H1 (cell line): ENCODE measurements at regions not wholly inside any gene's neighbourhood (a gene's known extent, or its start where the extent isn't known, plus 50 kb on each side); places are given as distances from the start of the nearest gene placed in this dataset.

Experiments used
- CTCF ChIA-PET: fragments of 300-600 bp; sonication (Branson Sonifier 250); formaldehyde crosslinking; loops from one replicate; lab custom pipeline; 2021; ENCODE audit not compliant: partially characterized antibody; lab: Charles Lee
- POLR2A ChIA-PET: fragments of 300-600 bp; sonication (Branson Sonifier 250); formaldehyde crosslinking; loops from one replicate; lab custom pipeline; 2021; ENCODE audit warnings: inconsistent platforms; ENCODE audit not compliant: partially characterized antibody; lab: Charles Lee
- DNase-seq, 2 experiments: peaks; one replicate each; pipeline versions ENCODE4 v3.0.0 to v3.0.0-alpha.2; 2010 to 2022; ENCODE audit warnings: low spot score in 2 of 2, low read depth in 1 of 2, mixed read lengths in 1 of 2
- FAIRE-seq: peaks from 2 replicates; lab custom pipeline; 2011; peaks lifted over from hg19 to GRCh38; lab: Jason Lieb, UNC
- H2AFZ ChIP-seq: 2 replicates; pipeline ENCODE4 v1.8.1; 2012; ENCODE audit warnings: low read length, inconsistent platforms
- H2AK5ac ChIP-seq: 2 replicates; pipeline ENCODE4 v1.6.1; 2013; ENCODE audit warnings: low read depth, low read length
- H2BK120ac ChIP-seq: replicated peaks from 2 replicates; pipeline ENCODE3; 2013; ENCODE audit warnings: low read depth, low read length, inconsistent platforms
- H2BK12ac ChIP-seq: 2 replicates; pipeline ENCODE4 v1.6.1; 2013; ENCODE audit warnings: low read depth, low read length
- H2BK15ac ChIP-seq: 2 replicates; pipeline ENCODE4 v1.6.1; 2013; ENCODE audit warnings: low read length
- H2BK20ac ChIP-seq: 2 replicates; pipeline ENCODE4 v1.6.1; 2013; ENCODE audit warnings: low read length
- H2BK5ac ChIP-seq: 2 replicates; pipeline ENCODE4 v1.6.1; 2013; ENCODE audit warnings: low read depth, low read length
- H3K14ac ChIP-seq: 2 replicates; pipeline ENCODE4 v1.6.1; 2013; ENCODE audit warnings: inconsistent platforms; ENCODE audit not compliant: insufficient read length
- H3K18ac ChIP-seq: 2 replicates; pipeline ENCODE4 v1.6.1; 2013; ENCODE audit warnings: low read length; ENCODE audit errors: extremely low read depth
- H3K23ac ChIP-seq: 2 replicates; pipeline ENCODE4 v1.6.1; 2013; ENCODE audit warnings: inconsistent platforms; ENCODE audit not compliant: insufficient read length
- H3K23me2 ChIP-seq: 2 replicates; pipeline ENCODE4 v1.6.1; 2013; ENCODE audit warnings: low read depth, low read length
- H3K27ac ChIP-seq: 2 replicates; pipeline ENCODE4 v1.6.1; 2011; ENCODE audit warnings: low read depth, low read length, inconsistent platforms
- H3K27me3 ChIP-seq, 4 experiments: replicated peaks in 1 of 4; 1 replicate in 1 of 4; 2 replicates in 3 of 4; pipeline versions ENCODE4 v1.6.1 to v1.8.1; 2011 to 2013; ENCODE audit warnings: low read length in 3 of 4, mild to moderate bottlenecking in 3 of 4, inconsistent platforms in 2 of 4, mixed read lengths in 2 of 4, moderate library complexity in 1 of 4; ENCODE audit not compliant: control insufficient read depth in 3 of 4, insufficient read depth in 3 of 4; ENCODE audit errors: extremely low read depth in 1 of 4
- H3K36me3 ChIP-seq, 4 experiments: 2 replicates each; pipeline versions ENCODE4 v1.6.1 to v1.8.1; 2011 to 2013; ENCODE audit warnings: mild to moderate bottlenecking in 4 of 4, low read length in 3 of 4, moderate library complexity in 2 of 4, control low read depth in 1 of 4, inconsistent platforms in 1 of 4; ENCODE audit not compliant: insufficient read depth in 4 of 4, control insufficient read depth in 2 of 4
- H3K4ac ChIP-seq: replicated peaks from 2 replicates; pipeline ENCODE3; 2013; ENCODE audit warnings: low read length, low read depth, mixed read lengths, inconsistent platforms; ENCODE audit not compliant: insufficient read length
- H3K4me1 ChIP-seq, 4 experiments: replicated peaks in 1 of 4; 1 replicate in 1 of 4; 2 replicates in 3 of 4; pipeline versions ENCODE4 v1.6.1 to v1.8.1; 2011 to 2013; ENCODE audit warnings: low read length in 3 of 4, inconsistent platforms in 2 of 4, mixed read lengths in 1 of 4; ENCODE audit not compliant: insufficient read depth in 4 of 4, control insufficient read depth in 3 of 4
- H3K4me2 ChIP-seq, 2 experiments: 2 replicates each; pipeline versions ENCODE4 v1.6.1 to v1.8.1; 2011 to 2013; ENCODE audit warnings: low read depth in 2 of 2, low read length in 2 of 2, control low read depth in 1 of 2, inconsistent platforms in 1 of 2, mild to moderate bottlenecking in 1 of 2; ENCODE audit not compliant: insufficient read depth in 1 of 2
- H3K4me3 ChIP-seq, 4 experiments: fragments of 200-600, 300-600 bp in 1 of 4; sonication (generic), shearing (Covaris generic), sonication (Bioruptor Twin) in 1 of 4; 2 replicates each; pipeline versions ENCODE4 v1.5.1 to v1.8.1; 2011 to 2016; ENCODE audit warnings: low read length in 4 of 4, low read depth in 3 of 4, control low read depth in 2 of 4, inconsistent platforms in 2 of 4, mild to moderate bottlenecking in 2 of 4, mixed read lengths in 1 of 4, moderate library complexity in 1 of 4; ENCODE audit not compliant: insufficient read depth in 2 of 4; ENCODE audit errors: extremely low read depth in 1 of 4
- H3K56ac ChIP-seq: replicated peaks from 2 replicates; pipeline ENCODE3; 2013; ENCODE audit warnings: low read depth, mild to moderate bottlenecking, mixed read lengths, low read length, inconsistent platforms; ENCODE audit not compliant: insufficient read length
- H3K79me1 ChIP-seq: 2 replicates; pipeline ENCODE4 v1.6.1; 2013; ENCODE audit warnings: low read depth, low read length, control low read depth
- H3K79me2 ChIP-seq, 2 experiments: 2 replicates each; pipeline versions ENCODE4 v1.6.1 to v1.8.1; 2012 to 2013; ENCODE audit warnings: low read length in 2 of 2, mild to moderate bottlenecking in 2 of 2, inconsistent platforms in 1 of 2; ENCODE audit not compliant: insufficient read depth in 2 of 2, control insufficient read depth in 1 of 2
- H3K9ac ChIP-seq, 4 experiments: replicated peaks in 1 of 4; 1 replicate in 1 of 4; 2 replicates in 3 of 4; pipeline versions ENCODE4 v1.6.1 to v1.8.1; 2011 to 2013; ENCODE audit warnings: low read depth in 3 of 4, low read length in 3 of 4, control low read depth in 2 of 4, mild to moderate bottlenecking in 2 of 4, moderate library complexity in 2 of 4, inconsistent platforms in 1 of 4; ENCODE audit errors: extremely low read depth in 1 of 4
- H3K9me3 ChIP-seq, 2 experiments: 2 replicates each; pipeline versions ENCODE4 v1.6.1 to v1.8.1; 2012 to 2013; ENCODE audit warnings: mild to moderate bottlenecking in 2 of 2, moderate library complexity in 2 of 2, control low read depth in 1 of 2, inconsistent platforms in 1 of 2, low read depth in 1 of 2, low read length in 1 of 2, mixed read lengths in 1 of 2; ENCODE audit not compliant: insufficient read depth in 2 of 2
- H4K20me1 ChIP-seq, 2 experiments: replicated peaks in 1 of 2; 2 replicates each; pipeline versions ENCODE3 to v1.8.1; 2011 to 2013; ENCODE audit warnings: inconsistent platforms in 2 of 2, low read length in 2 of 2, mild to moderate bottlenecking in 1 of 2; ENCODE audit not compliant: insufficient read depth in 2 of 2, control insufficient read depth in 1 of 2
- H4K5ac ChIP-seq: 2 replicates; pipeline ENCODE4 v1.6.1; 2013; ENCODE audit warnings: low read length, low read depth, mixed read lengths, inconsistent platforms; ENCODE audit not compliant: insufficient read length
- H4K8ac ChIP-seq: 2 replicates; pipeline ENCODE4 v1.8.0; 2013; ENCODE audit warnings: mild to moderate bottlenecking, moderate library complexity, low read length, inconsistent platforms; ENCODE audit not compliant: insufficient read depth; ENCODE audit errors: extremely low read depth
- H4K91ac ChIP-seq: replicated peaks from 2 replicates; pipeline ENCODE3; 2013; ENCODE audit warnings: low read length, mixed read lengths, inconsistent platforms; ENCODE audit not compliant: insufficient read length
- CTCF ChIP-seq, 3 experiments: IDR thresholded peaks; 1 replicate in 2 of 3; 2 replicates in 1 of 3; pipeline versions ENCODE4 v1.5.1 to v1.6.1; 2011; ENCODE audit warnings: low read length in 3 of 3, mild to moderate bottlenecking in 3 of 3, inconsistent platforms in 2 of 3, low read depth in 1 of 3, moderate library complexity in 1 of 3; ENCODE audit not compliant: insufficient read depth in 1 of 3; ENCODE audit errors: control extremely low read depth in 1 of 3
- EP300 ChIP-seq, 2 experiments: IDR thresholded peaks; 1 replicate in 1 of 2; 2 replicates in 1 of 2; pipeline ENCODE4 v1.6.1; 2011 to 2012; ENCODE audit warnings: low read depth in 2 of 2, low read length in 2 of 2, mild to moderate bottlenecking in 2 of 2, borderline replicate concordance in 1 of 2, inconsistent platforms in 1 of 2, moderate library complexity in 1 of 2
- FOSL1 ChIP-seq: IDR thresholded peaks from 2 replicates; pipeline ENCODE4 v1.6.1; 2011; ENCODE audit warnings: mild to moderate bottlenecking, low read depth, low read length, moderate library complexity; ENCODE audit not compliant: insufficient read depth
- NANOG ChIP-seq: IDR thresholded peaks from 2 replicates; pipeline ENCODE4 v1.6.1; 2011; ENCODE audit warnings: low read length, low read depth, mild to moderate bottlenecking, inconsistent platforms; ENCODE audit not compliant: insufficient read depth, poor library complexity, severe bottlenecking
- NRF1 ChIP-seq: IDR thresholded peaks from 2 replicates; pipeline ENCODE4 v1.6.1; 2011; ENCODE audit warnings: mild to moderate bottlenecking, low read depth, low read length, improper control_type of control experiment
- RXRA ChIP-seq: IDR thresholded peaks from 2 replicates; pipeline ENCODE4 v1.6.1; 2011; ENCODE audit warnings: low read depth, mild to moderate bottlenecking, low read length, moderate library complexity; ENCODE audit not compliant: insufficient read depth
- SAP30 ChIP-seq: fragments of 300-600 bp; sonication (generic); IDR thresholded peaks from 2 replicates; pipeline ENCODE4 v1.7.1; 2012; ENCODE audit warnings: low read length, moderate library complexity, mild to moderate bottlenecking, inconsistent platforms; ENCODE audit not compliant: insufficient read depth, insufficient replicate concordance
- WGBS, 2 experiments: shearing (Covaris generic) in 1 of 2; methylation state at CpG; one replicate each; pipeline versions ENCODE4 v1.1.6 to v1.1.7; 2013 to 2015; ENCODE audit warnings: low lambda C conversion rate in 2 of 2, mixed read lengths in 2 of 2, inconsistent platforms in 1 of 2, low coverage in 1 of 2, missing lambda C conversion rate in 1 of 2; ENCODE audit not compliant: insufficient replicate concordance in 2 of 2, insufficient coverage in 1 of 2, insufficient read length in 1 of 2; ENCODE audit errors: extremely low coverage in 1 of 2, missing lambda C conversion rate in 1 of 2; 5-methylcytosine and 5-hydroxymethylcytosine counted together

DNA sequence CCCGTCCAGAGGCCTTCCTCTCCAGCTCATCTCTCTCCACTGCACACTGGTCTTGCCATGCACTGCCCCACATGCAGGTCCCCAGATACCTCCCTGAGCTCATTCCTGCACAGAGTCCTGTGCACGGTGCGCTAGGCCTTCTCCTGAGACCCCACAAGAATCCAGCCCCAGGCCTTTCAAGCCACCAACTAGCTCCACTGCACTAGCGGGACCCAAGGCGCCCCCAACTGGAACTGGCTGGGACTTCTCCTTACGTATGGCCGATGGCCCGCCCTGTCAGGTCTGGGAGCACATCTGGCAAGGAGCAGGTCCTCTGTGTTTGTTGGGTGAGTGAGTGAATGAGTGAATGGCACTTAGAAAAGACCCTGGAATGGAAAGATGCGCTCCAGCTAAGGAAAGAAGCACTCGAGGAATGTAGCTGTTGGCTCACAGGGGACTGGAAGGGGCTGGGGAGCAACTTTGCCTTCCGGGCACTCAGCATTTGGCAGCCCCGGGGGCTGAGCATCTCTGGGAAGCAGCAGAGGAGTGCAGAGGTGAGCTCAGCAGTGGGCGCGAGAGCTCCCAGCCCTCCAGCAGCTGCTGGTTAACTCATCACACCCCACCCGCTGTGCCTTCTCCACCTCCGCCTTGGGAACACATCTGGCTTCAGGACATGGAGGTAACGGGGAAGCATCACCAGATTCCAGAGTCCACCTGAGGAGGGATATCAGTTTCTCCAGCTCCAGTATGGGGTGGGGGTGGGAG, 223.1 kb downstream of the GLI2 start:
- DNase-seq (peak; percentile 17 to 93), FAIRE-seq (peak; percentile 36)
- Histone ChIP-seq H2BK5ac (no peak overlapping the region), H2AFZ (no peak overlapping the region), H3K56ac (no peak overlapping the region), H2BK15ac (no peak overlapping the region), H3K14ac (no peak overlapping the region), H3K27me3 (no peaks in the 10 kb centered on the region), H3K23me2 (no peaks in the 10 kb centered on the region), H2BK12ac (0 out of 2 replicates have a peak overlapping the region, but pooled peaks have one; percentile 23), H3K79me2 (no peaks in the 10 kb centered on the region), H3K23ac (no peak overlapping the region), H4K20me1 (peaks cover 0 to 23% of the 10 kb centered on the region in 2 experiments), H3K27ac (no peak overlapping the region), H3K4me2 (no peak overlapping the region), H3K79me1 (no peaks in the 10 kb centered on the region; the same call in 1 of the 2 replicates), H3K18ac (no peak overlapping the region), H3K36me3 (peaks cover 0 to 3% (median under 1%) of the 10 kb centered on the region in 4 experiments; a peak in 1 of 8 replicates), H2BK120ac (no peak overlapping the region), H3K9me3 (no peaks in the 10 kb centered on the region), H4K5ac (no peak overlapping the region), H3K9ac (no peak overlapping the region), H3K4ac (no peak overlapping the region), H4K8ac (peak overlapping the region; percentile 16; the same call in 1 of the 2 replicates), H3K4me1 (no peaks in the 10 kb centered on the region), H4K91ac (no peak overlapping the region), H2AK5ac (no peak overlapping the region), H2BK20ac (no peak overlapping the region), H3K4me3 (no peak overlapping the region)
- ChIA-PET CTCF (interaction anchor here (0.6 to 6.0 kb wide), 84 partner anchors 10 to 547 kb away, joined by 3 to 58 read pairs (median 4); partner anchors contain the start of gene GLI2), POLR2A (interaction anchor here (1.0 to 2.2 kb wide), 4 partner anchors 11 to 116 kb away, joined by 3 to 11 read pairs (median 4); no protein-coding TSS in a partner anchor)
- WGBS, 2 experiments, result 82% methylated on average over 16 of the region's 17 CpGs; no CpG with 5 or more reads in 1 of the 2 experiments
- TF ChIP-seq NRF1 (no peak), CTCF (IDR thresholded peaks at IDR 0.05; ENCODE audit: control extremely low read depth in 1 of 3, insufficient read depth in 1 of 3, low read depth in 1 of 3, low read length in 3 of 3) (peak in 2 of 3 experiments; percentile 79 to 83; a peak in 3 of 4 replicates), NANOG (no peak), FOSL1 (no peak), RXRA (no peak), EP300 (IDR thresholded peaks at IDR 0.05; ENCODE audit: borderline replicate concordance in 1 of 2, low read depth in 2 of 2, low read length in 2 of 2) (no peak), SAP30 (no peak)
